DND-41 (cell line): ENCODE measurements at regions not wholly inside any gene's neighbourhood (a gene's known extent, or its start where the extent isn't known, plus 50 kb on each side); places are given as distances from the start of the nearest gene placed in this dataset.

Experiments used
- EZH2 ChIP-seq: IDR thresholded peaks from 3 replicates; pipeline ENCODE4 v1.6.1; 2012; ENCODE audit warnings: borderline replicate concordance, low read depth, mild to moderate bottlenecking, moderate library complexity, low read length, inconsistent platforms; ENCODE audit not compliant: severe bottlenecking
- TF ChIP-seq, protein P1 (sequence below): IDR thresholded peaks from 2 replicates; pipeline ENCODE4 v1.5.1; 2012; ENCODE audit warnings: borderline replicate concordance, low read length, moderate library complexity, mild to moderate bottlenecking; ENCODE audit not compliant: poor library complexity, severe bottlenecking; ENCODE audit errors: extremely low read depth

DNA sequence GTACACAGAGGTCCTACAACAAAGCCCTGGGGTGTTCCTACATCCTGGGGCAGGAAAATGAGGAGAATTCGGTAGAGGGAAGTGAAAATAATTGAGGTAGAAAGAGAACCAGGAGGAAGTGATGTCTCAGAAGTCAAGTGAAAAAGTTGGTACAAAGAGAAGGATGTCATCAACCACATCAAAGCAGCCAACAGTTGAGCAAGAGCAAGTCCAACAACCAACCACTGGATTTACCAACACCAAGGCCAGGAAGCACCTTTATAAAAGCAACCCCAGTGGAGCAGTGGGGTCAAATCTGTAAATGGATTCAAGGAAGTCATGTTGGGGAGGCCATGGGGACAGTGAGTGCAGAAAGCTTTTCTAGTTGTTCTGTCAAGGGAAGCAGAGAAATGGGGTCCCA, 360.4 kb downstream of the ZNF516 start:
- TF ChIP-seq, protein P1, sequence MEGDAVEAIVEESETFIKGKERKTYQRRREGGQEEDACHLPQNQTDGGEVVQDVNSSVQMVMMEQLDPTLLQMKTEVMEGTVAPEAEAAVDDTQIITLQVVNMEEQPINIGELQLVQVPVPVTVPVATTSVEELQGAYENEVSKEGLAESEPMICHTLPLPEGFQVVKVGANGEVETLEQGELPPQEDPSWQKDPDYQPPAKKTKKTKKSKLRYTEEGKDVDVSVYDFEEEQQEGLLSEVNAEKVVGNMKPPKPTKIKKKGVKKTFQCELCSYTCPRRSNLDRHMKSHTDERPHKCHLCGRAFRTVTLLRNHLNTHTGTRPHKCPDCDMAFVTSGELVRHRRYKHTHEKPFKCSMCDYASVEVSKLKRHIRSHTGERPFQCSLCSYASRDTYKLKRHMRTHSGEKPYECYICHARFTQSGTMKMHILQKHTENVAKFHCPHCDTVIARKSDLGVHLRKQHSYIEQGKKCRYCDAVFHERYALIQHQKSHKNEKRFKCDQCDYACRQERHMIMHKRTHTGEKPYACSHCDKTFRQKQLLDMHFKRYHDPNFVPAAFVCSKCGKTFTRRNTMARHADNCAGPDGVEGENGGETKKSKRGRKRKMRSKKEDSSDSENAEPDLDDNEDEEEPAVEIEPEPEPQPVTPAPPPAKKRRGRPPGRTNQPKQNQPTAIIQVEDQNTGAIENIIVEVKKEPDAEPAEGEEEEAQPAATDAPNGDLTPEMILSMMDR, result no peak
- TF ChIP-seq EZH2, result no peak
